Muscle layer of colon (tissue), 2 donors: ENCODE measurements at regions not wholly inside any gene's neighbourhood (a gene's known extent, or its start where the extent isn't known, plus 50 kb on each side); places are given as distances from the start of the nearest gene placed in this dataset.

Source experiments
- H3K27ac ChIP-seq: one replicate; pipeline ENCODE4 v1.7.0; 2013; ENCODE audit warnings: low read depth, mild to moderate bottlenecking, low read length, moderate library complexity
- H3K27me3 ChIP-seq, 2 donors: one replicate each; pipeline ENCODE4 v1.7.0; 2013; ENCODE audit warnings: low read length in 2 of 2, mild to moderate bottlenecking in 2 of 2; ENCODE audit not compliant: insufficient read depth in 2 of 2, control insufficient read depth in 1 of 2
- H3K36me3 ChIP-seq: one replicate; pipeline ENCODE4 v1.7.0; 2013; ENCODE audit warnings: mild to moderate bottlenecking, low read length; ENCODE audit not compliant: insufficient read depth
- H3K4me1 ChIP-seq: one replicate; pipeline ENCODE4 v1.7.0; 2013; ENCODE audit warnings: mild to moderate bottlenecking, low read length; ENCODE audit not compliant: insufficient read depth
- H3K4me3 ChIP-seq, 2 donors: one replicate each; pipeline ENCODE4 v1.7.0; 2013; ENCODE audit warnings: low read length in 2 of 2, low read depth in 1 of 2, mild to moderate bottlenecking in 1 of 2, moderate library complexity in 1 of 2
- H3K9ac ChIP-seq: one replicate; pipeline ENCODE4 v1.7.0; 2013; ENCODE audit warnings: low read length
- H3K9me3 ChIP-seq: one replicate; pipeline ENCODE4 v1.7.0; 2013; ENCODE audit warnings: mild to moderate bottlenecking, low read length
- donor health status: abdominal sarcoma.
- donor health status: Adenocarcinoma of cecum.

DNA sequence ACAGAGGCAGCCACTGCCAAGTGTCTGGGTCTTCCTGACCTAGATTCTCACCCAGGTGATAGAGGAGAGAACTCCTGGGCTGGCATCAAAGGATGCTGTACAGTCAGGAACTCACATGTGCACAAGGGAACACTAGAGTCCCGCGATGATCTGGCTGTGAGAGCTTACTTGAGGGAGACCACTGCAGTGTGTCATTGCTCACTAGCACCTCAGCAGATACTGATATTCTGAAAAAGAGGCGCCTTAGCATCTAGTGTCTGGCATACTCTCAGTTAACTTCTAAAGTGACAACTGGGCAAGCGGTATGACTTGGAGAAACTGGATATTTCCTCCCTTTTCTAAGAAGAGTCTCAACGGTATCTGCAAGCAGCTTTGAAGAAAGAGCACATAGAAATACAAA is 189.9 kb downstream of the CMPK2 start:
- Histone ChIP-seq H3K9ac (no peak overlapping the region), H3K36me3 (no peaks in the 10 kb centered on the region), H3K9me3 (no peaks in the 10 kb centered on the region), H3K27ac (no peak overlapping the region), H3K4me3 (no peak overlapping the region), H3K4me1 (no peaks in the 10 kb centered on the region), H3K27me3 (no peaks in the 10 kb centered on the region)

DNA sequence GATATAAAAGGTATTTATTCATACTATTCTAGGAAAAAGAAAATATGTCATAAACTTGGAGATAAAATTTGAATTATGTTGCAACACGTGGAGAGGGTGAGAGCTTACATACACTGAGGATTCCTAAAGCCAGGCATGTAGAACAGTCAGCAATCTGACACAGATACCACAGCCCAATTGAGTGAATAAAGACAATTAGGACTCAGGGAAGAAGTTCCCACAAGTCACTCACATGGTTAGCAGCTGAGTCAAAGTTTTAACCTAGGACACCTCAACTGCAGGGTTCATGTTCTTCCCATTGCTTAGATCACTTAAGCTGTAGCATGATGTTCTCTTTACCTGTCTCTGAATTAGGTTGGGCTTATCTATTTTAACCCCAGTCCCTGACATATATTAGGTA is 189.5 kb downstream of the CMPK2 start:
- H3K4me1 ChIP-seq, result no peaks in the 10 kb centered on the region
- H3K9ac ChIP-seq, result no peak overlapping the region
- H3K27me3 ChIP-seq, result no peaks in the 10 kb centered on the region
- H3K9me3 ChIP-seq, result no peaks in the 10 kb centered on the region
- no peaks in the 10 kb centered on the region for H3K36me3 ChIP-seq
- no peak overlapping the region for H3K27ac ChIP-seq
- H3K4me3 ChIP-seq, result no peak overlapping the region

DNA sequence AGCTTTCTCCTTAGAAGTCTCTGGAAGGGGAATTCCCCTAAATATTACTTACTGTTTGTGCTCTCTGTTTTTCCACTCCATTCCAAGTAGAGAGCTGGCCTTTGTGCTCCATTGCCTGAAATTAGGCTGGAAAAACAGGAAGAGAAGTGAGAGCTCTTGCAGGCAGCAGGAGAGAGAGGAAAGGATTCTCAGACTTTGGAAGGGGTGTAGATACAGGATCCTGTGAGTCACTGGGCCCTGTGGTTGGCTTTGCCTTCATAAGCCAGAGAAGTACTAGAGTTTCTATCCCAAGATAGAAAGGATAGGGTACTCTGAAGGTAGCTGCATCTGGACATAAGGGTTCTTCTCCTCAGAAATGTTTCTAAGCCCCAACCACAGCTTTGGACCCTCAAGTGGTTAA is 188.9 kb downstream of the CMPK2 start:
- H3K36me3 ChIP-seq, result no peaks in the 10 kb centered on the region
- H3K4me3 ChIP-seq, result no peak overlapping the region

DNA sequence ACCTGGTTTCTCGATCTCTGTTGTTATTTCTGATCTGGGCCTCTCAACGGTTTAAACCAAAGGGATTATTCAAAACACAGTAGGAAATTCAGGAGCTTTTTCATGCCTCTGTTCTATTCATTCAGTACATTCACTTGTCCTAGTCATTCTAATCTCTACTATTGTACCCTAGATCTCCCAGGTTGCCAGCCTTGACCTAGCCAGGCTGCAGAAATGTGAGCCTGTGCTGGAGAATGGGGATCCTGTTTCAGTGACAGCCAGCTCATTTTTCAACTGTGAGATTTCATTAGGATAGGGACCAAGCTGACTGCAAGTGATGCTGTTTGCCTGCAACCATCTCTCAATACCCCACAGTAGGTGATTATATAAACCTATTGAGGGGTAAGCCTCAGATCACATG is 186.2 kb downstream of the CMPK2 start:
- Histone ChIP-seq H3K36me3 (no peaks in the 10 kb centered on the region), H3K9me3 (no peaks in the 10 kb centered on the region), H3K27me3 (no peaks in the 10 kb centered on the region), H3K4me3 (no peak overlapping the region), H3K4me1 (no peaks in the 10 kb centered on the region), H3K27ac (no peak overlapping the region), H3K9ac (no peak overlapping the region)

More for the DNA sequence above, 188.9 kb downstream of the CMPK2 start:
- Histone ChIP-seq H3K27ac (no peak overlapping the region), H3K27me3 (no peaks in the 10 kb centered on the region), H3K9ac (no peak overlapping the region), H3K4me1 (no peaks in the 10 kb centered on the region), H3K9me3 (no peaks in the 10 kb centered on the region)

DNA sequence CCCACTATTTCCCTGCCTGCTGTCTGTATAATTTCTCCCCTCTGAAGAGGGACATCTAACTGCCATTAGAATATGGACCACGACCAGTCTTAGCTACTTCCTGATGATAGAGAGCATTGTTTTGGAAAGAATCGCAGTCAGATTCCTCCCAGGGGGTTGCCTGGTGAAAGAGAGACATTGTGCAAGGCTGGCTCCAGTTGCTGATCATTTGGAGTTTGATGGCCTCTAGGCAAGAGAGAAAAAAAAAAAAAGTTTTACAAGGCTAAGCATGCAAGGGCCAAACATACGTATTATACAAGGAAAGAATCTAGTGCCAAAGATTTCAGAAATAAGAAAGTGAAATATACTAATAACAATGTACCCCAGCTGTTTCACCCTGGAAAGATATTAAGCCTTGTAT is 182.2 kb downstream of the CMPK2 start:
- Histone ChIP-seq H3K9ac (no peak overlapping the region), H3K36me3 (no peaks in the 10 kb centered on the region), H3K4me3 (no peak overlapping the region), H3K27me3 (no peaks in the 10 kb centered on the region), H3K27ac (no peak overlapping the region), H3K4me1 (no peaks in the 10 kb centered on the region), H3K9me3 (no peaks in the 10 kb centered on the region)

DNA sequence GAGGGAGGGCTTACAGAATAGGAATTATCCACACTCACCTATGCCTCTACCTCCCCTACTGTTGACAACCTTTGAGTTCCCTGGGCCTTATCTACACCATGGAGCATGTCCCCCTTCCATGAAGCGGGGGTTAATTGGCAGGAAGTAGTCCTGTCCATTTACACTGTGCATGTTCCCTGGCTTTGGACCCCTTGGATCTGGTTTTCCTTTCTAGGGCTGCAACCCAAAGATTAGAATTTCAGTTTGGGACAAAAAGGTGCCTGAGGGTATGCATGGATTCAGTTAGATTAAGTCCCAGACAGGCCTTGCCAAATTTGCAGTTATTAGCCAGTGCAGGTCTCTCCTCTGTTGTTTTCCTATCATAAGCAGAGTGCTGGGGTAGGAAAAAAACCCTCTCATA is 180.3 kb downstream of the CMPK2 start:
- H3K36me3 ChIP-seq, result no peaks in the 10 kb centered on the region
- no peaks in the 10 kb centered on the region for H3K9me3 ChIP-seq
- no peak overlapping the region for H3K9ac ChIP-seq
- H3K4me1 ChIP-seq, result no peaks in the 10 kb centered on the region
- H3K27me3 ChIP-seq, result no peaks in the 10 kb centered on the region
- no peak overlapping the region for H3K4me3 ChIP-seq
- no peak overlapping the region for H3K27ac ChIP-seq

DNA sequence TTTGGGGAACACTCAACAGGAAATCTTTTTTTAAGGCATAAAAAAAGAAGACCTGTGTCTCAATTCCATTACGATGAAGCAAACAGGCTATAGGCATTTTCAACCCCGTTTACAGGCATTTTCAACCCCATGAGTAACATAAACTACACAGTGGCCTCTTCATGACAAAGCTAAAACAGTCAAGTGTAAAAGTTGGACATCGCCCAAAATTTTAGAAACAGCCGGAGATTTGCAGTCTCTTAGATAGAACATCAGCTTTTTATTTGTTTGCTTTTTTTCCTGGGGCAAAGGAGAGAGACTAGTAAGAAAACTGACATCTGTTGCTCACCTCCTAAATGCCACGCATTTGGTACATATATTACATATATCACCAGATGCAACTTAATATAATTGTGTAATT is 173.7 kb downstream of the CMPK2 start:
- H3K27me3 ChIP-seq, result no peaks in the 10 kb centered on the region
- H3K36me3 ChIP-seq, result no peaks in the 10 kb centered on the region

DNA sequence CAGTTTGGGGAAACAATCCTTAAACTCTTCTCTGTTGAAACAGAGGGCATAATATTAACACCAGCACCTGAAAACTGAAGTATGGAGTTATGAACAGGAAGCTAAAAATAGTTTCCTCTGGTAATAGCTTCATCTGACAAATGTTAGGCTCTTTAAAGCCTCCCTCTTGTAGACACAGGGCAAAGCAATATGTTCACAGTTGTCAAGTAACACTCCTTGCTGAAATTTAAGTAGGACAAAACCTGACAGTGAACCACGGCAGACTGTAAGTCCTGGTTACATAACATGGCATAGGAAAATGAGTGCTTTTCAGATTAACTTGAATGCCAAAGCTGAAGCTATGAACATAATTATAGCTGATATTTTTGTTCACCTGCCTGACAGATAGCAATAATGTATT is 172.9 kb downstream of the CMPK2 start:
- H3K4me1 ChIP-seq, result no peaks in the 10 kb centered on the region
- no peak overlapping the region for H3K27ac ChIP-seq
- no peaks in the 10 kb centered on the region for H3K36me3 ChIP-seq
- no peaks in the 10 kb centered on the region for H3K27me3 ChIP-seq
- H3K9ac ChIP-seq, result no peak overlapping the region
- H3K4me3 ChIP-seq, result no peak overlapping the region
- H3K9me3 ChIP-seq, result no peaks in the 10 kb centered on the region

More for the DNA sequence above, 173.7 kb downstream of the CMPK2 start:
- H3K9ac ChIP-seq, result no peak overlapping the region
- no peak overlapping the region for H3K4me3 ChIP-seq
- H3K9me3 ChIP-seq, result no peaks in the 10 kb centered on the region
- H3K4me1 ChIP-seq, result no peaks in the 10 kb centered on the region
- H3K27ac ChIP-seq, result no peak overlapping the region

DNA sequence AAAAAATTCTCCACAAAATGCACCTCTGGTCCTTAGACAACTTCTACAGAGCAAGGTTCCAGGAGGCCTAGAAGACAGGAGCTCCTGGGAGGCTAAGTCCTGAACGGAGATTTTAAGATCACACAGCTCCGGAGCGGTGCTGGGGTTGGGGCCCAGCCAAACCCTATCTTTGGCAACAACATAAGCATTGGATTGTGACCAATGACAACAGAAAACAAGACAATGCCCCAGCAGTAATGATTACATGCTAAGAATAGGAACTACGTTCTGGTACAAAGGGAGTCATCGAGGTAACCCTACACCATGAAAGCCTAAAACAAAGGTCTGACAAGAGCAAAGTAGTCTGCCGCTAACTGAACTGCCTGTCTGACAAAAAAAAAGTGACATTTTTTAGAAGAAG is 171.2 kb downstream of the CMPK2 start:
- H3K36me3 ChIP-seq, result no peaks in the 10 kb centered on the region
- no peak overlapping the region for H3K27ac ChIP-seq
- H3K4me1 ChIP-seq, result no peaks in the 10 kb centered on the region
- no peaks in the 10 kb centered on the region for H3K9me3 ChIP-seq
- no peaks in the 10 kb centered on the region for H3K27me3 ChIP-seq
- no peak overlapping the region for H3K4me3 ChIP-seq
- H3K9ac ChIP-seq, result no peak overlapping the region

DNA sequence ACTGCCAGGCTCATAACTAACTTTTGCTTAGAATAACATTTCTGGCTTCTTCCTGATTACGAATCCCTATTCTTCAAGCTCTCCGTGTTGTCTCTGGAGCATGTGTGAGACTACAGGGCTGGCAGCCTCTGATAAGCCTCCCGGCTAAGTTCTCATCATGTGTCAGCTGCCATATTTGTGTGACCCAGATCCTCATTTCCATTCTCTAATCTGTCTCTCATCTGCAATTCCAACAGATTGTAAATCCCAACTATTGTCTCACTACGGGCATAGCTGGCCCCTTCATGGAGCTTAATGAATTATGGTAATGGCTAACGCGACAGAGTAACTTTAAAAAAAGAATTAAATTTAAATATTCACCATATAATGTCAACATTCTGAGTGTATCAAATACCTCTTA is 165.4 kb downstream of the CMPK2 start:
- Histone ChIP-seq H3K36me3 (no peaks in the 10 kb centered on the region), H3K4me1 (no peaks in the 10 kb centered on the region)

DNA sequence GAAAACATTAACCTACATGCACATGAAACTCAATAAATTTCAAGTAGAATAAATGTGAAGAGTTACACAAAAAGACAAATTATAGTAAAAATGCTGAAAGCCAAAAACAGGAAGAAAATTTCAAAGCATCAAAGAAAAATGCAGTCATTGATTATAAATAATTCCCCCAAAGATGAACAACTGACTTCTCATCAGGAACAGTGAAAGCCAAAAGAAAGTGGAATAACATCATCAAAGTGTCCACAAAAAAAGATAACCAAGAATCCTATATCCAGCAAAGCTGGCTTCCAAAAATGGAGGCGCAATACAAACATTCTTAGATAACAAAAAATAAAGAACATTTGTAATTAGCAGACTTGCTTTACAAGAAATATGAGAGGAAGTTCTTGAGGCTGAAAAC is 161.6 kb downstream of the CMPK2 start:
- Histone ChIP-seq H3K36me3 (no peaks in the 10 kb centered on the region), H3K4me1 (no peaks in the 10 kb centered on the region), H3K9me3 (no peaks in the 10 kb centered on the region), H3K27me3 (no peaks in the 10 kb centered on the region), H3K9ac (no peak overlapping the region), H3K4me3 (no peak overlapping the region), H3K27ac (no peak overlapping the region)

More for the DNA sequence above, 165.4 kb downstream of the CMPK2 start:
- Histone ChIP-seq H3K27me3 (no peaks in the 10 kb centered on the region), H3K4me3 (no peak overlapping the region), H3K27ac (no peak overlapping the region), H3K9me3 (no peaks in the 10 kb centered on the region), H3K9ac (no peak overlapping the region)

DNA sequence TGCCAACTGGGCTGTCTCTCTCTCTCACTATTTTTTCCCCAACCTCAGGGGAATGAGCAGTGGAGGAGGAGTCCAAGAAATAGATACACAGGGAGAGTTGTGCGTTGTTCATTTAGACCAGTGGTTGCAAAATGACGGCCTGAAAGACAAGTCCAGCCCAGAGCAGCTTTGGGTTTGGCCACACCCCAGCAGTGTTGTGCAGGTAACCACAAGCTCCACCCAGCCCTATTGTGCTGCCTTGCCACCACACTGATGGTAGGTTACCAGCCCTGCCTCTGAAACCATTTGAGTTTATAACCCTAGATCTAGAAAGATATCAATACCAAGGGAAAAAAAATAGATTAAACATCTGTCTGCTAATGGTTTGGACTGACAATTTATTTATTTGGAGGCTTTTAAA is 144.3 kb downstream of the CMPK2 start:
- Histone ChIP-seq H3K4me3 (no peak overlapping the region), H3K9ac (no peak overlapping the region), H3K4me1 (no peaks in the 10 kb centered on the region), H3K27ac (no peak overlapping the region), H3K9me3 (no peaks in the 10 kb centered on the region), H3K36me3 (no peaks in the 10 kb centered on the region), H3K27me3 (no peaks in the 10 kb centered on the region)
